ENCODE measurements at regions not wholly inside any gene's neighbourhood (a gene's known extent, or its start where the extent isn't known, plus 50 kb on each side); places are given as distances from the start of the nearest gene placed in this dataset.

- TF ChIP-seq, protein P1, sequence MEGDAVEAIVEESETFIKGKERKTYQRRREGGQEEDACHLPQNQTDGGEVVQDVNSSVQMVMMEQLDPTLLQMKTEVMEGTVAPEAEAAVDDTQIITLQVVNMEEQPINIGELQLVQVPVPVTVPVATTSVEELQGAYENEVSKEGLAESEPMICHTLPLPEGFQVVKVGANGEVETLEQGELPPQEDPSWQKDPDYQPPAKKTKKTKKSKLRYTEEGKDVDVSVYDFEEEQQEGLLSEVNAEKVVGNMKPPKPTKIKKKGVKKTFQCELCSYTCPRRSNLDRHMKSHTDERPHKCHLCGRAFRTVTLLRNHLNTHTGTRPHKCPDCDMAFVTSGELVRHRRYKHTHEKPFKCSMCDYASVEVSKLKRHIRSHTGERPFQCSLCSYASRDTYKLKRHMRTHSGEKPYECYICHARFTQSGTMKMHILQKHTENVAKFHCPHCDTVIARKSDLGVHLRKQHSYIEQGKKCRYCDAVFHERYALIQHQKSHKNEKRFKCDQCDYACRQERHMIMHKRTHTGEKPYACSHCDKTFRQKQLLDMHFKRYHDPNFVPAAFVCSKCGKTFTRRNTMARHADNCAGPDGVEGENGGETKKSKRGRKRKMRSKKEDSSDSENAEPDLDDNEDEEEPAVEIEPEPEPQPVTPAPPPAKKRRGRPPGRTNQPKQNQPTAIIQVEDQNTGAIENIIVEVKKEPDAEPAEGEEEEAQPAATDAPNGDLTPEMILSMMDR (IDR thresholded peaks at IDR 0.05), result no peak
- no peak for TF ChIP-seq EZH2 (IDR thresholded peaks at IDR 0.05; ENCODE audit: borderline replicate concordance, insufficient read depth, low read depth, low read length, poor library complexity, severe bottlenecking)
Observed at GRCh38 chr7:46954181-46954580, 627.7 kb downstream of the TNS3 start.
